ENCODE measurements at regions not wholly inside any gene's neighbourhood (a gene's known extent, or its start where the extent isn't known, plus 50 kb on each side); places are given as distances from the start of the nearest gene placed in this dataset.

GRCh38 chr14:97458661-97459579 is 661.7 kb downstream of the VRK1 start:
- no peak for DNase-seq (ENCODE audit: low read depth)
- no peak overlapping the region for H3K4me3 ChIP-seq (ENCODE audit: low read depth, low read length)
- TF ChIP-seq MAX (IDR thresholded peaks at IDR 0.05; ENCODE audit: low read depth, low read length) (no peak), MYC (IDR thresholded peaks at IDR 0.05; ENCODE audit: low read depth, low read length) (no peak), CTCF (IDR thresholded peaks at IDR 0.05; ENCODE audit: low read depth, low read length) (no peak), POLR2A (IDR thresholded peaks at IDR 0.05; ENCODE audit: extremely low read depth, insufficient read length) (no peak)

GRCh38 chr14:97462081-97462480 is 664.9 kb downstream of the VRK1 start:
- no peak for TF ChIP-seq CTCF (IDR thresholded peaks at IDR 0.05; ENCODE audit: low read depth, low read length)
- TF ChIP-seq POLR2A (IDR thresholded peaks at IDR 0.05; ENCODE audit: extremely low read depth, insufficient read length): no peak
- TF ChIP-seq MAX (IDR thresholded peaks at IDR 0.05; ENCODE audit: low read depth, low read length): no peak
- TF ChIP-seq MYC (IDR thresholded peaks at IDR 0.05; ENCODE audit: low read depth, low read length): no peak
- H3K4me3 ChIP-seq (ENCODE audit: low read depth, low read length): no peak overlapping the region
- DNase-seq (ENCODE audit: low read depth): no peak

GRCh38 chr14:97468220-97468619 is 671.0 kb downstream of the VRK1 start:
- no peak for DNase-seq (ENCODE audit: low read depth)
- no peak for TF ChIP-seq POLR2A (IDR thresholded peaks at IDR 0.05; ENCODE audit: extremely low read depth, insufficient read length)
- TF ChIP-seq MAX (IDR thresholded peaks at IDR 0.05; ENCODE audit: low read depth, low read length): no peak
- no peak for TF ChIP-seq MYC (IDR thresholded peaks at IDR 0.05; ENCODE audit: low read depth, low read length)
- TF ChIP-seq CTCF (IDR thresholded peaks at IDR 0.05; ENCODE audit: low read depth, low read length): no peak
- no peak overlapping the region for H3K4me3 ChIP-seq (ENCODE audit: low read depth, low read length)

GRCh38 chr14:97477353-97477752 is 680.2 kb downstream of the VRK1 start:
- no peak for DNase-seq (ENCODE audit: low read depth)
- no peak for TF ChIP-seq CTCF (IDR thresholded peaks at IDR 0.05; ENCODE audit: low read depth, low read length)
- TF ChIP-seq MAX (IDR thresholded peaks at IDR 0.05; ENCODE audit: low read depth, low read length): no peak
- no peak for TF ChIP-seq MYC (IDR thresholded peaks at IDR 0.05; ENCODE audit: low read depth, low read length)
- TF ChIP-seq POLR2A (IDR thresholded peaks at IDR 0.05; ENCODE audit: extremely low read depth, insufficient read length): no peak
- H3K4me3 ChIP-seq (ENCODE audit: low read depth, low read length): no peak overlapping the region

GRCh38 chr14:97485201-97485600 is 688.0 kb downstream of the VRK1 start:
- H3K4me3 ChIP-seq (ENCODE audit: low read depth, low read length): no peak overlapping the region
- DNase-seq (ENCODE audit: low read depth): no peak
- TF ChIP-seq MAX (IDR thresholded peaks at IDR 0.05; ENCODE audit: low read depth, low read length): no peak
- TF ChIP-seq CTCF (IDR thresholded peaks at IDR 0.05; ENCODE audit: low read depth, low read length): no peak
- TF ChIP-seq MYC (IDR thresholded peaks at IDR 0.05; ENCODE audit: low read depth, low read length): no peak
- no peak for TF ChIP-seq POLR2A (IDR thresholded peaks at IDR 0.05; ENCODE audit: extremely low read depth, insufficient read length)

All from NB4 (cell line).